IPS-18c (cell line): ENCODE measurements at regions not wholly inside any gene's neighbourhood (a gene's known extent, or its start where the extent isn't known, plus 50 kb on each side); places are given as distances from the start of the nearest gene placed in this dataset.

Source experiments
- H3K4me3 ChIP-seq: 2 replicates; pipeline ENCODE4 v1.7.0; 2013; ENCODE audit warnings: low read depth, mild to moderate bottlenecking, low read length, moderate library complexity; ENCODE audit not compliant: insufficient read depth
- H3K9me3 ChIP-seq: one replicate; pipeline ENCODE4 v1.6.1; 2013; ENCODE audit warnings: mild to moderate bottlenecking, low read length, moderate library complexity; ENCODE audit not compliant: control insufficient read depth, insufficient read depth

DNA sequence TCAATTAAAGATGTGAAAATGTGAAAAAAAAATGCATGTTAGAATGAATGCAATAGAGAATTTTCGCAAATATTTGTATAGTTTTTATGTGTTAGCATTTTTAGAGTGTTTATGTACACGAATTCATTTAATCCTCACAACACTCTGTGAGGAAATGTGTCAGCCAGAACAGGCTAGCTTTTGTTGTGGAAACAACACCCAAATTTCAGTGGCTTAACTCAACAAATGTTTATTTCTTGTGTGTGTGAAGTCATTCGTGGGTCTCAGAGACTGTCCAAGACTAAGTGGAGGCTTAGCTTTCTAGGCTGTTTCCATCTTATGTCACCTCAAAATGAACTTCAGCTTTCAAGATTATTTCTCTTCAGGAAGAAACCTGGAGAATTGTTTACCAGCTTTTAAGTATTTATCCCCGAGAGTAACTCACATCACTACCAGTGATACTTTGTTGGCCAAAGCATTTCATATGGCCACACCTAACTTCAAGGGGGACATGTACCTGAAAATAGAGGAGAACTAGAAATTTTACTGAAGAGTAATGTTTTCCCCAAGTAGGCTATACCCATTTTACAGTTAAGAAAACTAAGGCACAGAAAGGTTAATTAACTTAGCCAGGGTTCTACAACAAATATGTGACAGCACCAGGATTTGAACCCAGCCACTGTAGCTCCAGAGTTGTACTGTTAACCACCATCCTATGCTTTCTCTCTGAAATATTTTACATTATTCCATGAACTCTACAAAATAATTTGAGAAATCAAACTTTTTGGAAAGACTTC is 306.1 kb downstream of the QKI start:
- H3K4me3 ChIP-seq: no peak overlapping the region

DNA sequence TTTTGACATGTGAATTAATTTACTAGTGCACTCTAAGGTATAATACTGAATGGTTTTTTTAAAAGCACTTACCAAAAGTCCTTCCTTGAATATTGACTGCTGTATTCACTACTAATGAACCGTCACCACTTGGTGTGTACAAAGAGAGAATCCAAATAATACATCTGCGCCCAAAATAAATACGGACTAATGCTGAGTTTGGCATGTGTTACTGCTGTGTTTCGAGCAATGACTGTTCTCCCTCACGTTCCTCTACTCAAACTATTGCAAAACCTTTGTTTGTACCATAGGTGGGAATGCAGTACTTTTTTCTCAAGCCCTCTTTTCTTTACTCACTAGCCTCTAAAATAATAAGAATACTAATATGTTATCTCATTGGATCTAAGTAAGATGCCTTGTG is 305.5 kb downstream of the QKI start:
- no peak overlapping the region for H3K4me3 ChIP-seq
- H3K9me3 ChIP-seq: no peaks in the 10 kb centered on the region

More for the DNA sequence above, 306.1 kb downstream of the QKI start:
- H3K9me3 ChIP-seq: no peaks in the 10 kb centered on the region

DNA sequence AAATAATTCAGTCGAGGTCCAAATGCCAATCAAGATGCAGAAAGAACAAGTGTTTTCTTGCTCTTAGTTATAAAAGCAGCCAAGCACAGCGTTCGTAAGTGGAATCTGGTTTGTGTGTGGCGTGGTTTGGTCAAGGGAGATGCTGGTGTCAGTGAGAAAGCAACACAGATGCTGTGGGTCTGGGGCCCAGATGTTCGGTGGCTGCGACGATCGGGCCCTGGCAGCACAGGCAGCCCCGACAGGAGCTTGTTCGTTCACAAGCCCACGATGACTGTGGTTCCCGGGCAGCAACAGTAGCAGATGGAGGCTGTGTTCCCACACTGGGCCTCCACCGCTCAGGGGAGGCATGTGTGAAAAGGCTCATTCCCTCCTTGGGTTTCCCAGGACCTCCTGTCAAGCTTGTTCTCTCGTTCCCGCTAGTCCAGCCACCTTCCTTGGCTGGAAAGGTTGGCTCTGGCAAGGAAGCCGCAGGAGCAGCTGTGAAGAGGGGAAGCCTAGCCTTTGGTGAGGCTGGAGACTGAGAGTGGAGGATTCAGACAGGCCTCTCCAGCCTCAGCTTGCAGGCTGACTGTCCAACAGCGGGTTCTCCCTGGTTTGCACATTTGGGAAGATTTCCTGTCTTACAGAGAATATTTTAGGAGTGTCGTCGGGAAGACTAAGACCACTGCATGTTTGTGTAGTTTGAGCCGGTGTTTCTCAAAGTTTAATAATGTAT is 304.7 kb downstream of the QKI start:
- Histone ChIP-seq H3K4me3 (no peak overlapping the region), H3K9me3 (no peaks in the 10 kb centered on the region)

DNA sequence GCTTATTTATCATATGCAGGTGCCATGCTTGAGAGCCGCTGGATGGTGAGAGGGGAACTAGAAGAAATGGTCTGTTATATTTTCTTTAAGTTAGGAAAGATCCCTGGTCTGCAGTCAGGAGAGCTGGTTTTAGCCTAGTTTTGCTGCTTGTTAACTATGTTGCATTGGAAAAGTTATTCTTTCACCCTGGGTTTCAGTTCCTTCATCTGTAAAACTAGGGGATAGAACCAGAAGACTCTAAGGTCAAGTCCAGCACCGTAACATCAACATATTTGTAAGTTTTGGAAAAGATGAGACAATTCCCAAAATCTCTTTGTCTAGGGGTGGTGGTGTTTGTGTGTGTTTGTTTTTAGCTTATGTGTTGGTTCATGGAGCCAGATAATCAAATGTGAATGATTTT is 304.0 kb downstream of the QKI start:
- no peak overlapping the region for H3K4me3 ChIP-seq
- H3K9me3 ChIP-seq: no peaks in the 10 kb centered on the region

DNA sequence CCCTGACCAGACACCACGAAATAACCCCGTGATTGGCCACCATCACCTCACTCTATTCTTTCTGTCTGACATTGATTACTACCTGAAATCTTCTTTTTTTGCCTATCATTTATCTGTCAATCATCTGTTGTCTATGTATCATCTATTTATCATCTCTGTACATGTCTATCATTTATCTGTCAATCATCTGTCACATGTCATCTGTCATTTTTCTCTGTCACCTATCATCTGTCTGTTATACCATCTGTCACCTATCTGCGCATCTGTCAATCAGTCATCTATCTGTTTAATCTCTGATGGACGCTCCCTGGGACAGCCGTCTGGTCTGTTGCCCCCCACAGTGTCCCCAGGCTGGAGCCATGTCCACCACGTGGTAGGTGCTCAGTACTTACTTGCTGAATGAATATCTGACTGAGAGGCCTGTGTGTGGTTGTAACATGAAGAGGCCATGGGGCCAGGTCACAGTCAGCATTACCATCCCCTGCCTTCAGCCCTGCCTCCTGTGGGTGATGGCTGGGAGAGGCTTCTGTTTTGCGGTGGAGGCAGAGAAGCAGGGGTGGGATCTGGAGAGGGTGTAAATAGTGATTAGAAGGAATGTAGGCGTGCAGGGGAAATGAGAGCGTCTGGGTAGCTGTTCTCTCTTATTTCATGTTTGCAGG is 302.7 kb downstream of the QKI start:
- H3K4me3 ChIP-seq: no peak overlapping the region
- H3K9me3 ChIP-seq: no peaks in the 10 kb centered on the region

DNA sequence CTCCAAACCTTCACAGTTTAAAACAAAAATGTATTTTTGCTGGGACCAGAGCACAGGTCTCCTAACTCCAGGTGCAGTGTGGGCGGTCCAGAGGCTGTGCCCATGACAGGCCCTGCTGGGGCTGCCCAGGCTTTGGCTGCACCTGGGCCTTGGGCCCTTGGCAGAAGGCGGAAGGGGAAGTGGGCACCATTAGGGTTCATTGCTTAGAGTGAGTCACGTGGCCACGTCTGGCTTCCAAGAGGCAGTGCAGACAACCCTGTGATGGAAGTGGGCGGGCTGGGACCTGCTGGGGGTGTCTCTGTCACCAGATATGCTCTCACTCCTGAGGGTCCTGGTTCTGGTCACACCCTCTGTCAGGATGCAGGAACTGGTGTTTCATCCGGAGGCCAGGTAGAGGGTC is 302.2 kb downstream of the QKI start:
- H3K4me3 ChIP-seq: no peak overlapping the region
- H3K9me3 ChIP-seq: no peaks in the 10 kb centered on the region

DNA sequence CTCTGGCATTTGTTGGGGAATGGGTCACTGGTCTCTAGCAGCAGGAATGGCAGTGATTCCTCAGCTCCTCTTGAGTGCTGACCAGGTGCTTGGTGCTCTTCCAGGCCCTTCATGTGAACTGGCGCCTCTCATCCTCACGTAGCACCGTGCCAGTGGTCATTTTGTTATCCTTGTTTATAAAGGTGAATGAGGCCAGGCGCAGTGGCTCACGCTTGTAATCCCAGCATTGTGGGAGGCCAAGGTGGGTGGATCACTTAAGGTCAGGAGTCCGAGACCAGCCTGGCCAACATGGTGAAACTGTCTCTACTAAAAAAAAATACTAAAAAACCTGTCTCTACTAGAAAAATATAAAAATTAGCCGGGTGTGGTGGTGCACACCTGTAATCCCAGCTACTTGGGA is 301.3 kb downstream of the QKI start:
- Histone ChIP-seq H3K4me3 (no peak overlapping the region), H3K9me3 (no peaks in the 10 kb centered on the region)

DNA sequence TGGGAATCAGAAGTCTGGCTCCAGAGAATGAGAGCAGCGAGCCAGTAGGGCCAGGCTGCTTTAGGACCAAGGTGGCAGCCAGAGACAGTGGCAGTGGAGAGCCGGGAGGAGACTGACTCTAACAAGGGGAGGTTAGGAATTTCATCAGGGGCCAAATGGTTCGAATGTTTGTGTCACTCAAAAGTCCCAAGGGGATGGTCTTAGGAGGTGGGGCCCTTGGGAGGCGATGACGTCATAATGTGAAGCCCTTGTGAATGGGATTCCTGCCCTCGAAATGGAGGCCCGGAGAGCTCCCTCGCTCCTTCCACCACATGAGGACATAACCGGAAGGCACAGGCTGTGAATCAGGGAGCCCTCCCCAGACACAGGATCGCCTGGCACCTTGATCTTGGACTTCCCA is 299.7 kb downstream of the QKI start:
- Histone ChIP-seq H3K4me3 (no peak overlapping the region), H3K9me3 (no peaks in the 10 kb centered on the region)

DNA sequence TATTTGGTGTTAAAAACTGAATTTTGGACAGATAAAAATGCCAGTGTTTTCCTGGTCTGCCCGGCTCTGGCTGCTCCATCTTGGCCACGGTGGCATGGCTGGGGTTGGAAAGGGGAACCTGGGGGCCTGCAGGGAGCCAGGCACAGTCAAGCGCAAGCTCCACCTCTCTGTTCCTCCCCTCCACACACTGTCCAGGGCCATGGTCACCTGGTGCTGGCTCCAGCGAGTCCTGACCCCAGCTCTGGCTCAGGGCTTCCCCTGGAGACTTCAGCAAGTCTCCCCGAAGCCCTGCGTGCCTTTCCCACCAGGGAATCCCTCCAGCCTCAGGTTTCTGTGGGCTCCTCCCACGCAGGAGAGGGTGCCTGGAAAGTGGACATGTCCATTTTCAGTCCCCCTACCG is 298.5 kb downstream of the QKI start:
- H3K9me3 ChIP-seq: no peaks in the 10 kb centered on the region
- no peak overlapping the region for H3K4me3 ChIP-seq

DNA sequence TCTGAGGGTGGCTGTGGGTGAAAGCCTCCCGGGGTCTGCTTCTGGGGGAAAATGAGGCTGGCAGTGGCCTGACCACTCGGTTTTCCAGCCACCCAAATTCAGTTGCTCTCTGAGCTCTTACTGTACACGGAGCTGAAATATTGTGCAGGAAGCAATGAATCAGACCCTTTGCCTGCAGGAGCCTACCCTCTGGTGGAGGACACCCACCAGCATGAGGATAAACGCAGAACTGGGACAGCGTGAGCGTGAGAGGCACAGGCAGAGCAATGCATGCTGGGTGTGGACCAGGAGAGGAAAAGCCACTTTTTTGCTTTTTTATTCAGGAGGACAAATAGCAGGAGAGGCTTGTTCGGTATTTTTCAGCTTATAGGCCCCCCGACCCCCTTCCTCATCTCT is 298.0 kb downstream of the QKI start:
- H3K4me3 ChIP-seq: no peak overlapping the region
- H3K9me3 ChIP-seq: no peaks in the 10 kb centered on the region

DNA sequence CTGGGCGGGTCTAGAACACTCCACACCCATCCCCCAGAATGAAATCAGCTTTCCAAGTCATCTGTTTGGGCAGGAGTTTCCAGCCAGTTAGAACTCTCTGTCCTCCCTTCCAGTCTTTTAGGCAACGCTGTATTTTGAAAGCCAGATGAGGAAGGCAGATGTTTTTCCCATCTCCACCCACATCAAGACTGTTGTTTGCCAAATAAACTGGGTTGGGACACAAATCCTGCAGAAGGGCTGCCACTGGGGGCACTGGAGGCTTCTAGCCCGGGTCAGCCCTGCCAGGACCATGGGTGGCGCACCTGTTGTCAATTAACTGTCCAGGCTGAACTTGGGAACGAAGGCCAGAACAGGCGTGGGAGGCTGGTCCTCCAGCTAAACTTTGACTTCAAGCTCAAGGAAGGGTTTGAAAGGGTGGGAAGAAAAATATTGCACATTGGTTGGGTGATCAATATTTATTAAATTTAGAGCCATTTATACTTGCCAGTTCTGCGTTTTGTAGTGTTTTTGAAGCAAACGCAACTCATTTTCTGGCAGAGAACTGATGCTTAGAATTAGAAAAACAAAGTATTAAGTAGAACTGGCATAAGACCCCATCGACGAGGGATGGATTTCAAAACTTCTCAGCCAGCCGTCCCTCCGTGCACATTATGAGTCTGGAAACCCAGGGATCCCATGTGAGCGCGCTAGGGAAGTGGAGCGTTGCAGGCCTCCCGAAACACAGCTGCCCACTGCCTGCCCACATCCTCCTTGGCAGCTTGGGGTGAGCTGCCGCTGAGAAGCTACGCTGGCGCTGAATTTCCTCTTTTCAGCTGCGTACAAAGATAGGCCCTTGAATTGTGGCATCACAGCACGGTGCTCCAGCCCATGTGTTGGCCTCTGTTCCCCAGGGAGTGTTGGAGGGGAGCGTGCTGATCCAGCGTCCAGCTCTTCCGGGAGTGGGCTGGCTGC is 297.4 kb downstream of the QKI start:
- Histone ChIP-seq H3K4me3 (no peak overlapping the region), H3K9me3 (no peaks in the 10 kb centered on the region)

DNA sequence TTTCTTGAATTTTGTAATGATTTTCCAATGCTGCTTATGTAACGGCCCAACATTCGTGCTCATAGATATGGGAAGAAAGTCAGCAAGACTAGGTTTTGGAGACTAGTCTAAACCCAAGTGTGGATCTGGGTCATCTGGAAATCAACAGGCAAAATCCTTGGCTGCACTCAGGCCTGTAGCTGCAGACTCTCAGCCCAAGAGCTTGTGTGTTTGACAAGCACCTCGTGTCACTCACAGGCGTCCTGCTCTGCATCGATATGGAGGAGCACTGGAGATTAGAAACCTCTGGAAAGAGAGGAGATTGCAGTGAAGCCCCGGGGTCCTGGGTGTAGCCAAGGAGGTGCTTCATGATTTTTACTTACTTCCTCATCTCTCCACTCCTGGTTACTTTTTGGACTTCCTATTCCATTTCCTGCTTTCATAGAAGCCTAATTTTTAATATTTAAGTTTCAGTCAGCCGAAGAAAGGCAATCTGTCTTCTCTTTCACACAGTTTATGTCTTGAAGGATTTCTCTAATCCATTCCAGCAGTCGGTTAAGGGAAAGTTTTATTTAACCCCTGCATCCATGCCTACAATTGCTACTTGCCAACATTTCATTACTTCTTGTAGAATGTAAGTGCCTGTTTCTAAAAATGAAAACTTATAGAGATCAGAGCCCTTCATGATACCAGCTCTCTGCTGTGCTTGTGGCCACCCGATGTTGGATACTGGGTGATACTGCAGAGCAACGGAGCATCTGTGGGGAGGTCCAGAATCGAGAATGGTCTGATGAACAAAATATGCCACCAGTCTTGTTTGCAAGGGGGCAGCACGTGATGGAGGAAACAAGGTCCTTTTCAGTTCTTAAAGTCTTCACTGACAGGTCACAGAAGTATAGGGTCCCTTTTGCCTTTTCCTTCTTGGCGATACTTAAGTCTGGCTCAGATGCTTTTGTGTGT is 296.3 kb downstream of the QKI start:
- no peak overlapping the region for H3K4me3 ChIP-seq
- no peaks in the 10 kb centered on the region for H3K9me3 ChIP-seq

DNA sequence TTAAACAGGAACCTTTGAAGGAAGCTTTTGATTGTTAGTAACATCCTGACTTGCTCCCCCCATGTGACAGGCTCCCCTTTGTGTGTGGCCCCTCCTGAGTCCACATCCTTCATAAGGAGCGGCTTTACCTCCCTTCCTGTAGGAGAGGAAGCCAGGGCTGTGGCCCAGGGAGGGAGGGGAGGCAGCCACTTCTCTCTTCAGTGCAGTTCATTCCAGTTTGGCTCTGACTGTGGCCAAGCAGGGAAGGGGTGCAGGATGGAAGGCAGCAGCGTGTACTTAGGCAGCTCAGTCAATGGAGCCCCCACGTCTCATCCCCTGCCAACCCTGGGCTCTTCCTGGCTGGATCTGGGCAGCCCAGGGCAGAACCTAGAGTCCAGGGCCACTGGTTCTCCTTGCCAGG is 295.2 kb downstream of the QKI start:
- no peaks in the 10 kb centered on the region for H3K9me3 ChIP-seq
- no peak overlapping the region for H3K4me3 ChIP-seq

DNA sequence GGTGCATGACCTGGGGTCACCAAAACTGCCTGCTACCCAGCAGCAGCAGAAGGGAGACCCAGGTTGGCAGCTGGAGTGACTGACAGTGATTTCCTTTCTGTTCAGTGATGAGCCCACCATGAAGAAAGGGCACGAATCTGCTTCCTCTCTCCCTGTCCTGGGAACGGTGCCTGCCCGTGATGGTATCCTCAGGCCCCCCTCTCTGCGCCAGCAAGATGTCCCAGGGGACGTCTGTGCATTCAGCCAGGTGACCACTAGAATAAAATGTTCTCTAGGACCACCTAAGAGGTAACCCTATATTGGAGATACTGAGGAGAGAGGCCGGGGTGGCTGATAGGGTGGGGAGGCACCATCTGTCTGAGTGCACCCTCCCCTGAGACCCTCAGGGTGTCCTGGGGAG is 294.7 kb downstream of the QKI start:
- no peak overlapping the region for H3K4me3 ChIP-seq

DNA sequence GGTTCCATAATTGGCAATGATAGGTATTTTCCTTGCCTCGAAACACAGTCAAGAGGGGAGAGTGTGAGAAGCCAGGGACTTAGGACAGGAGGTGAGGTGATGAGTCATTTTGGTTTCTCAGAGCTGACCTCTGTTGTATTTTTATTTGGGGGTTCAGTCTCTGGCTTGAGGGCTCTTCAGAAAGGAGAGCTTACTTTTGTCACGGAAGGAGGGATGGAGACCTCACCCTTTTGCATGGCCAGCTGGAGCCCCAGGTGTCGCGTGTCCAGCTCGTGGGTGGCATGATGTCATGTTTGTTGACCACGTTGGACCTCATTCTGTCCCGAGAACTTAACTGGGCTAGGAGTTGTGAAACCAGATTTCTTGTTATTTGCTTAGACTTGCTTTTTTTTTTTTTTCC is 293.9 kb downstream of the QKI start:
- Histone ChIP-seq H3K4me3 (no peak overlapping the region), H3K9me3 (no peaks in the 10 kb centered on the region)

More for the DNA sequence above, 294.7 kb downstream of the QKI start:
- no peaks in the 10 kb centered on the region for H3K9me3 ChIP-seq
